Heart left ventricle (tissue), 16 donors: ENCODE measurements at regions not wholly inside any gene's neighbourhood (a gene's known extent, or its start where the extent isn't known, plus 50 kb on each side); places are given as distances from the start of the nearest gene placed in this dataset.

Source experiments
- ATAC-seq, 4 donors: fragments of 200-7000 bp; cut with Tn5 transposase; one replicate each; pipeline ENCODE4 v1.9.1; 2020 to 2022; ENCODE audit warnings: moderate library complexity in 4 of 4, mild to moderate bottlenecking in 3 of 4, moderate number of reproducible peaks in 1 of 4
- DNase-seq, 5 donors: peaks; one replicate each; pipeline ENCODE4 v3.0.0-alpha.2; 2020
- H3K27ac ChIP-seq, 12 donors: fragments of 200-600 bp; sonication (generic) in 4 of 12; one replicate each; pipeline versions ENCODE4 v1.5.0 to v1.8.0; 2016 to 2022; ENCODE audit warnings: mild to moderate bottlenecking in 2 of 12
- H3K27me3 ChIP-seq, 9 donors: fragments of 200-600 bp; sonication (generic) in 2 of 9; one replicate each; pipeline versions ENCODE4 v1.5.1 to v1.8.0; 2016 to 2022; ENCODE audit warnings: mild to moderate bottlenecking in 3 of 9
- H3K36me3 ChIP-seq, 9 donors: fragments of 200-600 bp; sonication (generic) in 2 of 9; one replicate each; pipeline versions ENCODE4 v1.5.0 to v1.8.0; 2018 to 2022; ENCODE audit warnings: mild to moderate bottlenecking in 2 of 9
- H3K4me1 ChIP-seq, 12 donors: fragments of 200-600 bp; sonication (generic) in 4 of 12; one replicate each; pipeline versions ENCODE4 v1.5.0 to v1.8.0; 2016 to 2022; ENCODE audit warnings: mild to moderate bottlenecking in 3 of 12
- H3K4me3 ChIP-seq, 12 donors: fragments of 200-600 bp; sonication (generic) in 4 of 12; one replicate each; pipeline versions ENCODE4 v1.5.0 to v1.8.0; 2017 to 2022; ENCODE audit warnings: mild to moderate bottlenecking in 9 of 12, moderate library complexity in 4 of 12
- H3K9me3 ChIP-seq, 12 donors: fragments of 200-600 bp; sonication (generic) in 4 of 12; one replicate each; pipeline versions ENCODE4 v1.5.0 to v1.8.0; 2016 to 2022; ENCODE audit warnings: mild to moderate bottlenecking in 1 of 12
- POLR2A ChIP-seq, 2 donors: fragments of 450-650 bp; IDR thresholded peaks; one replicate each; pipeline ENCODE4 v1.6.1; 2017; ENCODE audit warnings: antibody characterized with exemption in 2 of 2, mild to moderate bottlenecking in 2 of 2, moderate library complexity in 2 of 2
- WGBS, 4 donors: extraction: QIAGEN DNeasy Blood & Tissue Kit in 2 of 4; methylation state at CpG; one replicate each; pipeline versions ENCODE4 v1.1.5 to v1.1.7; 2013 to 2018; 5-methylcytosine and 5-hydroxymethylcytosine counted together
- intact Hi-C, 10 donors: fragments of 100-400 bp; cut with DNase I; formaldehyde crosslinking; loops; one replicate each; pipeline versions ENCODE4 v1.11.1 to v1.14.2; 2022
- TF ChIP-seq, protein P1 (sequence below), 12 donors: fragments of 200-600 bp; sonication (generic) in 4 of 12; IDR thresholded peaks; one replicate each; pipeline versions ENCODE4 v1.5.0 to v1.8.0; 2018 to 2022; ENCODE audit warnings: antibody characterized with exemption in 12 of 12, mild to moderate bottlenecking in 5 of 12
- donor health status: ischemic (EF 13 %, LVEDD 7.1; RV severe dilation, severe dysfunction).
- donor health status: healthy with polysubstance abuse.
- donor health status: DM: no; HTN: yes; CAD: no.
- donor health status: DM: no; HTN: no; CAD: no.
- donor health status: ischemic (EF 25% LVEDD 6.9; RV normal size, moderate dysfunction).
- donor health status: ischemic (EF 25% LVEDD 5.7; RV mildly dilated, moderate dysfunction).
- donor health status: healthy.
- donor health status: DM: yes; HTN: yes; CAD: no.
- donor health status: ischemic (EF 35%, LVEDD 5.7; RV mildly dilated, moderate dysfunction).
- donor health status: nonischemic (EF 11% LVEDD 7.7; RV severe dilation, severe dysfunction).
- donor health status: DM: yes; HTN: yes; CAD: no.
- donor health status: PGD.
- donor health status: ischemic (EF 29% LVEDD 5.4; RV normal size, mild dysfunction).
- donor health status: nonischemic (EF 23%, LVEDD 6.1; RV moderate dilation, normal function).

DNA sequence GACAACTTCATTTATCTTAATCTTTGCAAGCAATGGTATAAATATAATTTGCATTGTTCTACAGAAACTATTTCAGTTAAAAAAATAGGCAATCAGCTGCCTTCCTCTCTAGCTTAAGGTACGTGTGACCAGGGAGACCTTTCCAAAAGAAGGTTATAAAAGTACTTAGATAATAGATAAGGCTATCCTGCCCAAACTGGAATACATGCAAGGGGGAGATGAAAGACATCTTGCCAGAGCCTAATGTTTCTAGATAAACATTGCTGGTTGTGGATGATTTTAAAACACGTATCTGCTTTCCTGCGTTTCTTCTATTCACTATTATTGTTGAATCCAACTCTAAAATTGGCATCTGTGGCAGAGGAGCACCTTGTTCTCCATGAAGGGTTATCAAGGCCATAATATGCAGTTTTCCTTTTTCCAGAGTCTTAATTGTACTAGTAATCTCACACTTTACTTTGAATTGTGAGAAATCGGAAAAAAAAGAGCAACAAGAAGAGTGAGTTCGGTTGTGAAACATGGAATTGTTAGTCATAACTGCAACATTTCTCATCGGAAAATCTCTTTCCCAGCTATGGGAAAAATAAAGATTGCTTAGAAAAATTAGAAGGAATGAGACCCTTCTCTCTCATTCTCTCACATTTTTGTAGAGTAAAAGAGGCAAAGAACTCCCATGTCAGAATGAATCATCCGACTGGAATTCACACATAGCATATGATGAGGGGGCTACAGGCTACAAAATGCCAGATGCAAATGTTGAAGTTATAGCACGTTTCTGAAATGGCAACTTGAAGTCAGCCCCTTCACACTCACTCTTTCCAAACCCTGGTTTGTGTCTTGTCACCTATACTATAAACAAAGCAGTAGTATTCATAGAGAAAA, 936.1 kb upstream of the NR2F2 start:
- peak overlapping the region in 1 of 12 donors; percentile 15 for H3K4me3 ChIP-seq
- H3K9me3 ChIP-seq = peaks cover 0 to 12% (median 0%) of the 10 kb centered on the region in 12 donors
- H3K27ac ChIP-seq = peak overlapping the region in 4 of 12 donors; percentile 2 to 57 (median 33)
- intact Hi-C loops = no loop called here
- no peak for DNase-seq
- TF ChIP-seq, protein P1, sequence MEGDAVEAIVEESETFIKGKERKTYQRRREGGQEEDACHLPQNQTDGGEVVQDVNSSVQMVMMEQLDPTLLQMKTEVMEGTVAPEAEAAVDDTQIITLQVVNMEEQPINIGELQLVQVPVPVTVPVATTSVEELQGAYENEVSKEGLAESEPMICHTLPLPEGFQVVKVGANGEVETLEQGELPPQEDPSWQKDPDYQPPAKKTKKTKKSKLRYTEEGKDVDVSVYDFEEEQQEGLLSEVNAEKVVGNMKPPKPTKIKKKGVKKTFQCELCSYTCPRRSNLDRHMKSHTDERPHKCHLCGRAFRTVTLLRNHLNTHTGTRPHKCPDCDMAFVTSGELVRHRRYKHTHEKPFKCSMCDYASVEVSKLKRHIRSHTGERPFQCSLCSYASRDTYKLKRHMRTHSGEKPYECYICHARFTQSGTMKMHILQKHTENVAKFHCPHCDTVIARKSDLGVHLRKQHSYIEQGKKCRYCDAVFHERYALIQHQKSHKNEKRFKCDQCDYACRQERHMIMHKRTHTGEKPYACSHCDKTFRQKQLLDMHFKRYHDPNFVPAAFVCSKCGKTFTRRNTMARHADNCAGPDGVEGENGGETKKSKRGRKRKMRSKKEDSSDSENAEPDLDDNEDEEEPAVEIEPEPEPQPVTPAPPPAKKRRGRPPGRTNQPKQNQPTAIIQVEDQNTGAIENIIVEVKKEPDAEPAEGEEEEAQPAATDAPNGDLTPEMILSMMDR (IDR thresholded peaks at IDR 0.05) = no peak
- TF ChIP-seq POLR2A (IDR thresholded peaks at IDR 0.05) = no peak
- no peaks in the 10 kb centered on the region for H3K27me3 ChIP-seq
- no peaks in the 10 kb centered on the region for H3K36me3 ChIP-seq
- no peak for ATAC-seq
- 39 to 45% (median 44%) methylated on average over 8 of the region's 8 CpGs for WGBS, 4 donors
- peaks cover 0 to 16% (median 0%) of the 10 kb centered on the region in 12 donors for H3K4me1 ChIP-seq

- WGBS, 4 donors = 69 to 86% (median 77%) methylated on average over 1 of the region's 1 CpG
- intact Hi-C loops = no loop called here
- H3K36me3 ChIP-seq = no peaks in the 10 kb centered on the region
- TF ChIP-seq POLR2A (IDR thresholded peaks at IDR 0.05) = no peak
- TF ChIP-seq, protein P1 (IDR thresholded peaks at IDR 0.05) = no peak
- no peaks in the 10 kb centered on the region for H3K27me3 ChIP-seq
- H3K27ac ChIP-seq = no peak overlapping the region
- H3K4me1 ChIP-seq = peaks cover 0 to 4% (median 0%) of the 10 kb centered on the region in 12 donors
- no peaks in the 10 kb centered on the region for H3K9me3 ChIP-seq
- DNase-seq (no peak), ATAC-seq (no peak)
- no peak overlapping the region for H3K4me3 ChIP-seq
Measured at GRCh38 chr15:95400428-95400827, 930.1 kb upstream of the NR2F2 start.

- no peak for ATAC-seq
- H3K36me3 ChIP-seq = no peaks in the 10 kb centered on the region
- peak overlapping the region in 2 of 12 donors; percentile 11 to 25 for H3K27ac ChIP-seq
- H3K9me3 ChIP-seq = no peaks in the 10 kb centered on the region
- TF ChIP-seq, protein P1 (IDR thresholded peaks at IDR 0.05) = no peak
- no peak for TF ChIP-seq POLR2A (IDR thresholded peaks at IDR 0.05)
- WGBS, 4 donors = 60 to 68% (median 65%) methylated on average over 1 of the region's 1 CpG
- peaks cover 0 to 4% (median 0%) of the 10 kb centered on the region in 12 donors for H3K4me1 ChIP-seq
- H3K4me3 ChIP-seq = no peak overlapping the region
- no peak for DNase-seq
- intact Hi-C loops = no loop called here
- no peaks in the 10 kb centered on the region for H3K27me3 ChIP-seq
Measured at GRCh38 chr15:95401587-95401986, 928.9 kb upstream of the NR2F2 start.

DNA sequence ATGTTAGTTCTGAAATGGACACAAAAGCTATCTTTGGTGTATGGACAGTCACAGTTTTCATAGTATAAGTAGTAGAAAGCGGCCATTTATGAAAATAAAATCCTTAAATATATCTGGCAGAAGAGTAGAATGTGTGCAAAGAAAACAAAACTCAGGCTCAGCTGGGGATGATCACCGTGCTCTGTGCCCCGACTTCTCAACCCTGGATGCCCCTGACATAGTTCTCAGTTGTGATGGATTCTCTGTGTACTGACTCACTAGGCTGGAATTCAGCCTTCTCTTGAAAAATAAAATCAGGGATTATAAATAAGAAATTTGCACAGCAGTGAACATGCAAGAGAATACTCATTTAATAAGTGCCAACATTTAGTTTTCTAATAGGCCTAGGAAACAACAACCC, 925.1 kb upstream of the NR2F2 start:
- ATAC-seq (no peak), DNase-seq (no peak)
- Histone ChIP-seq H3K27ac (no peak overlapping the region), H3K4me3 (no peak overlapping the region), H3K9me3 (no peaks in the 10 kb centered on the region), H3K36me3 (no peaks in the 10 kb centered on the region), H3K4me1 (peaks cover 0 to 5% (median 0%) of the 10 kb centered on the region in 12 donors), H3K27me3 (no peaks in the 10 kb centered on the region)
- intact Hi-C loops = no loop called here
- TF ChIP-seq, protein P1 (IDR thresholded peaks at IDR 0.05) = no peak
- no peak for TF ChIP-seq POLR2A (IDR thresholded peaks at IDR 0.05)
- WGBS, 4 donors = 82 to 91% (median 88%) methylated on average over 3 of the region's 3 CpGs
